Muscle of back (tissue), 3 donors: ENCODE measurements at regions not wholly inside any gene's neighbourhood (a gene's known extent, or its start where the extent isn't known, plus 50 kb on each side); places are given as distances from the start of the nearest gene placed in this dataset.

Source experiments
- DNase-seq, 3 donors: peaks; one replicate each; pipeline versions ENCODE4 v3.0.0 to v3.0.0-alpha.2; 2013

DNA sequence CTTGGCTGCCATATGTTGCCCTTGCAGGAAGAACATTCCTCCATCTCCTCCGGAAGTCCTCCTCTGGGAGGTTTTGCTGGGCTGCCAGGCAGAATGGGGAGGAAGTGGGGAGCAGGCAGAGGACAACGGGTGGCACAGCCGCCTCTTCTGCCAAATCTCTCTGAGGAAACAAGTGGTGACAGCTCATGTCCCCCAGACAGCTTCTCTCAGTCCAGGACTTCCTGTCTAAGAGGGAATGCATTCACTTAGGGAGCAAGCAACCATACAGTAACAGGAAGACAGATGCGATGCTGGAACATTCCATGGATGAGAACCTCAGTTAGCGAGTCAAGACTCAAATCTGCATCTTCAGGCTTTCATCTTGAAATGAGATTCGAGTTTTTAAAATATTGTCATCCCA, 701.0 kb downstream of the SEMA5A start:
- DNase-seq: no peak

DNA sequence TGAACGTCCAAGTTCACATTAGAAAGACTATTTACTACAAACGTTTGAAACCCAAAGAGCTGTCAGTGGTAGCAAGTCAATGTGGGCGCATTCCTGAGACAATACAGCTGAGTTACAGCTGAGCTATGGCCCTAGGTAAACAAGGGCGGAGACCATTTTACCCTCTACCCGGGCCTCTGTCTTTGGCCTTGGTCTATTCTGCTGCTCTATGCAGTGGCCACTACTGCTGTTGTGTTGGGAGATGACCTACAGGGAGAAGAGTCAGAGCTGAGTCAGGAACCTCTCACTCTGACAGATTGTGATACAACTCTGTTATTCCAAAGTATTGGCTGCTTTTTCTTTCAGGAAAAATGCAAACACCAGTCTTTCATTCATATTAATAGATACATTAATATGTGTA, 700.6 kb downstream of the SEMA5A start:
- no peak for DNase-seq

DNA sequence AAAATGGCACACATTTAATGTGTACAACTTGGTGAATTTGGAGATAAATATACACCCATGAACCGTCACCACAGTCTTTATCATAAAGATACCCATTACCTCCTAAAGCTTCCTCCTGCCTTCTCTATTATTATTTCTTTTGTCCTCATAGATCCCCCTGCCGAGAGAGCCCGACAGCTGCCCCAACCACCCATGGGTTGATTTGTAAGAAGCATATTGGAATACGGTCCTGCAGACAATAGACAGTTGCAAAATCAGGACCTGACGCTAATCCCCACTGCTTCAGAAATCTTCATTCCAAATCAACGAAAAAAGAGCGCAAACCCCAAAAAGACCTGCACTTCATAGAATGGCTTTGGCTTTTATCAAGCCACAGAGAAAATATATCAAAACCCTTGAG, 697.5 kb downstream of the SEMA5A start:
- no peak for DNase-seq

DNA sequence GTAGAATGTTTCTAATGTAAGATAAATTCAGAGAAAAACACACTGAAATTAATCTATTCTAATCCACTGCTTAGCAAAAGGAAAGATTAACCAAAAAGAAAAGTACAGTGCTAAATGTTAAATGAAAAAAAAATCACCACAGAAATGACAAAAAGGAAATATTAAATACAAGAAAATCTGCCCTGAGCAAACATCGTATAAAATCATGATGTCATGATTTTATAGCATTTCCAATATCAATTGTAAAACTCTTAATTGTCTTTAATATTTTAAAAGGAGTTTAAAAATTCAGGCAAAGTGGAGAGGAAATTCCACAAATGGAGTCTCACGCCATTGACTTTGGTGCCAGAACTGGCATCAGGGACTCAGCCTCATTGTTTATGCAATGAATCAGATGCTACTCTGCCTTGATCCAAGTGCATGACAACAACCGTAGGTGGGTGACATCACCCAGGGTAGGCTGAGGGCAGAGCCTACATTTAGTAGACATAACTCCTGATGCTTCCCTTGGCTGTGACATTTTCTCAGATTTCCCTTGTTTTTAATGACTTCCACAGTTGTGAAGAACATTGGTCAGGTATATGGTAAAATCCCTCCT, 696.8 kb downstream of the SEMA5A start:
- DNase-seq: no peak

DNA sequence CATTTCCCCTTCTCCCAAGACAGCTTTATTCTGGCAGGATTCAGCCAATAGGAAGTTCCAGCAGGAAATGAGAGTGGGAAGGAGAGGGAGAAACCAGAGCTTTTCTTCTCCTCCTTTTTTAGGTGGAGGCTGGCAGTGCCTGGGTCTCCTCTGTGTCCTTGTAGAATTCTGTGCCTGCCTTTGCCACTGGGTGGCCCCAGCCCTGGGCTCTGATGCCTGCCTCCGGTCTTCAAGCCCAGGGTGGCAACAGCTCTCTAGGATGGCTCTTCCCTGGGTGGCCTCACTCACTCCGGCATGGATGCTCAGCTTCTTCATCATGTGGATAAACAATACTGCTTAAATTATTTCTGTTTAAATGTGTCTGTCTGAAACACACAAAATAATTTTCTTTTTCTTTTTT, 694.8 kb downstream of the SEMA5A start:
- peak in 1 of 3 donors; percentile 11 for DNase-seq

DNA sequence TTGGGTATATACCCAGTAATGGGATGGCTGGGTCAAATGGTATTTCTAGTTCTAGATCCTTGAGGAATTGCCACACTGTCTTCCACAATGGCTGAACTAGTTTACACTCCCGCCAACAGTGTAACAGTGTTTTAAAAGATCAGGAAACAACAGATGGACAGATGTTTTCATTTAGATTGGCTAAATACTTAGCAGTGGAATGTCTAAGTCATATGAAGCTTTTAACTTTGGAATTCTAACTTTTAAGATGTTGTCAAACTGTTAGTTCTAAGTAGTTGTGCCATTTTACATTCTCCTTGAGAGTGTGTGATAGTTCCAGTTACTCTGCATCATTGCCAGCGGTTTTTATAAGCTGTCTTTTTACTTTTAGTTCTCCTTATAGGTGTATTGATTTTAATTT, 688.8 kb downstream of the SEMA5A start:
- no peak for DNase-seq

DNA sequence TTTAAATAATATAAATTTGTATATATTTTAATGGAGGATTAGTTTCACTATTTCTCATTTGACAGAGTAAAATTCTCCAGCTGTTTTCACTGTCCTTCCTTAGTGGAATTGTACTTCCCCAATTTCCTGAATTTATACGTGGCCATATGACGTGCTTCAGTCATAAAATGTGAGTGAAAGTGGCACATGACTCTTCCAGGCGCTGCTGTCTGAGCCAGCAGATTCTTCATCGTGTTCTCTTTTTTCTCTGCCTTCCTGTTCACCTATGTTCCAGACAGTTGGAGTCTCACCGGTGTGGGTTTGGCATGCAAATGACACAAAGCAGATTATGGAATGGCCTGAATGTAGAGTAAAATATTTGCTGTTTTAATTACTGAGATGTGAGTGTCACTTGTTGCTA, 684.1 kb downstream of the SEMA5A start:
- DNase-seq: no peak

DNA sequence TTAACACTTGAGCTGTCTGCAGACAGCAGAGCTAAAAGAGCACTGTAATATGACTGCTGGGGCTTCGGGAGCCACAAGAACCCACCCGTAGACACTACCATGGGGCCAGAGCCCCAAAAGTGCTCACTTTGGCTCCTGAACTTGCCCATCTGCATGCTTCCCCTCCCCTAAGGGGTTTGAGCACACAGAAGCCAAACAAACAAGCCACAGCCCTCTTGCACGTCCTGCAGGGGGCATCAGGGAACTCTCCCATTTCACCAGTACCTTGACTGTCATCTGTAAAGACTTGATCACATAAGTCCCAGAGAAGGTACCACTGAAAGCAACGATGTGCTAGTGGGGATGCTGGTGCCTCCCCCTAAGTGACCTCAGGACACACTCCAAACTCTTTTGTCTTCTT, 681.8 kb downstream of the SEMA5A start:
- no peak for DNase-seq

DNA sequence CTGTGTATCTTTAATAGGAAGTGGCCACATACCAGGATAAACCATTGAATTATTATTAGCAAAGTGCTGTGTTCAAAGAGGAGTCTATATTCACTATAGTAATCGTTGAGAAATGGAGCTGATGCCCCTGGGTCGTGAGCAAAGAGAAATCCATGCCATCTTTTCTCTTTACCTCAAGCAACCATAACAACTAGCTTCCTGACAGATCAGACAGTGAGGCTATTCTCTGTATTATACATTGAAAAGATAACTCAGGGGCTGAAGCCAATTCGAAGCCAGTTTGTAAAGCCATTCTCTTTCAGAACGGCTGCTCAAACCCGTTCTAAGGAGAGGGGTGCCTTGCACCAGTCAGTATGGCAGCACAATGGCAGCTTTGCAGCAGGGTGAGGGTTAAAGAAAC, 680.6 kb downstream of the SEMA5A start:
- no peak for DNase-seq

DNA sequence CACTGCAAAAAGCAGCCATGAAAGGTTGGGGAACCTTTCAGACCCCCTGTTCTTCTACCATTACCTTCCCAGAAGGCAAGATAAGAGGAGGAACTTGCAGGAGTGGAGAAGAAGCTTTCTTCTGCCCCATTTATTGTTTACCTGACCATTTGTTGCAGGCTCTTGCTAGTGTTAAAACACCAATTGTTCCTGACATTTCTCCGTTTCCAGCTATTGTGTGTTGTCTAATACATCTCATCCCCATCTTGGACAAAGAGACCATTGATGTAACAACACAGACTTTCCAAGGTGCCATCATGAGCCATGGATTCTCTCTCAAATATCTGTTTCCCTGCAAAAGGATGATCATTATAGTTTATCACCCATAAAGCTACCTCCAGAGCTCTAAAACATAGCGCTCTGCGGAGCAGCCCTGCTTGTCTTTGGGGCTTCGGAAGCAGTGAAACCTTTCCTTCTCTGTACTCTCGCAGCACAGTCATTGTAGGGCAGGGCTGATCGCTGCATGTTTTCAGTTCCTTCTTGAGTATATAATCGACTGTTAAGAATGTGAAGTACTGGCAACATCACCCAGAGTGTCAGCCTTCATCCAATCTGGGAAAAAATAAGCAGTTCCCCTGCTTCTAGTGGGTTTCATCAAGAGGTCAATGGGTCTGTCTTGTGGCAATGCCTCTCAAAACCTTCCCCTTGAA, 680.0 kb downstream of the SEMA5A start:
- no peak for DNase-seq

DNA sequence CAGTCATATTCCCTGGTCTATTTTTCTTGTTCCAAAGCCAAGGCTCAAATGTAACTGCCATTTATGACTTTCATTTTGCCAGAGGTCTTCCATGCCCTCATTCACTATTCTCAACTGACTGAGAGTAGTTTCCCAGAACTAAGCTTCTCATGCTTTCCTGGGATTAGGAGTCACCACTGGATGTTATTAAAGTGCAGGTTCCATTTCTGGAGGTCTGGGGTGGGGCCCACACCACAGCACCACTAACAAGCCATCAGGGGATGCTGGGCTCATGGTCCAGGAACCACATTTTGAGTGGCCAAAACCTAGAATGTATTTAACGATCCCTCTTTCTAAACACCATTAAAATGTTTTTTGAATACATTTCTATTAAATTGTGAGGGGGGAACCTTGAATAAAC, 677.6 kb downstream of the SEMA5A start:
- DNase-seq: no peak

DNA sequence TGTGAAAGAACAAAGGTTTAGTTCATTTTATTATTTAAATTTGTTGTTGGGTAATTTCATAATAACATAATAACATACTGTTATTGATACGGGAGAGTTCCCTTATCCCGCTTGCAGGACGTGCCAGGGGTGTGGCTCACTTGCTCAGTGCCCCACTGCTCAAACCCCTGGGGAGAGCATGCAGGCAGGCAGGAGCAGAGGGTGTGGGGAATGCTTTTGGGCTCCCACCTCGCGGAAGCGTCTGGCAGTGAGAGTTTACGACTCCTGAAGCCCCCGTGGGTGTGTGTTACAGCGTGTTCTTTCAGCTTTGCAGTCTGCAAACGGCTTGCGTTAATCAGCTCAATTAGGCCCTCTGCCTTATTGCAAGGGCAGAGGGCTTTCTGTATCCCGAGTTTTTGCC, 675.9 kb downstream of the SEMA5A start:
- DNase-seq: no peak

DNA sequence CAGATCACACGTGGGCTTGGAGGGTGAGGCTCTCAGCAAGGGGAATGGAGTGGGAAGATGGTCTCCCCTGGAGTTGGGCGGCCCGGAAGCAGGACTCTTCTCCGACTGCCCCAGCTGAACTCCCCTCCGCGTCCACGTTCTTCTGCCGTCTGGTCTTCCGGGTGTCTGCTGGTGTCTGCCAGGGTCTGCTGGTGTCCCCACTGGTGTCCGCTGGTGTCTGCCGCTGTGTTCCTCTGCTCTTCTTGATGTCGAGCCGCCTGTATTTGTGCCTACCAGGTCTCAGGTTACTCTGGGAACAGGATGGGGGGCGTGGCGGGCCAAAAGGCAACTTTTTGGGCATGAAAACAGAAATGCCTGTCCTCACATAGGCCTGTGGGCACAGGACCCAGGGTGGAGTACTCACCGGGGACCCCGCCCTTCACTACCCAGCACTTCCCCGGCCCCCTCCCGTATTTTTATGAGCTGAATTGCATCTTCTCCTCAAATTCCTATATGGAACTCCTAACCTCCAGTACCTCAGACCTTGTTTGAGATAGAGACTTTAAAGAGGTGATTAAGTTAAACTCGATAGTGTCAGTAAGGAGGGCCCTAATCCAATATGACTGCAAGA, 675.4 kb downstream of the SEMA5A start:
- no peak for DNase-seq

DNA sequence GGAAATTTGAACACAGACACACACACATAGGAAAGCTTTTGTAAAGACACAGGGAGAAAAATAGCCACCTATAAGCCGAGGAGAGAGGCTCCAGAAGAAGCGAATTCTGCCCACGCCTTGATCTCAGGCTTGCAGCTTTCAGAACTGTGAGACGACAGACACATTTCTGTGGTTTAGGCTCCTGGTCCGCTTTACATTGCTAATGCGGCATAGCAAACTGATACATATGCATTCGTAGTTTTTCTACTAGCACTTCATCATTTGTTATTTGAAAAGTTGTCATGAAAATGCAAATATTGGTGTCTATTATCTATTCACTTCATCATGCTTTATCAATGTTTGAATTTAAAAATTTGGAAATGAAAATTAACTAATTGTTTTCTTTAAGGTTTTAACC, 674.9 kb downstream of the SEMA5A start:
- no peak for DNase-seq

DNA sequence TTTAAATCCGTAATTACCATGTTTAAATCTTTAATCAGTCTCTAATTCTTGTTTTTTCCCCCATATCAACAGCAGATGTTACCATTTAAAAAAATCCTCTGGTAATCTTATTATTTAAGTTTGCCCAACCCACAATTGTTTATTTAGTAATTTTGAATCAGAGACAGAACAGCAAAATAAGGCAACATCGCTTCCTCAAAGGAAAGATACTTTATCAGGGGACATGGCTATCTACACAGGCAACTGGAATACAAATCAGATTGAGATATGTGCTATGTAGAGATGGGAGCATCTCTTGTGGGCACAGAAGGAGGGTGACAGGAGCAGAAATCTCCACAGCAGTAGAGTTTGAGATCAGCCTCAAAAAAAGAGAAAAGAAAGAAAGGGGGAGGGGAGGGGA, 674.4 kb downstream of the SEMA5A start:
- DNase-seq: no peak

DNA sequence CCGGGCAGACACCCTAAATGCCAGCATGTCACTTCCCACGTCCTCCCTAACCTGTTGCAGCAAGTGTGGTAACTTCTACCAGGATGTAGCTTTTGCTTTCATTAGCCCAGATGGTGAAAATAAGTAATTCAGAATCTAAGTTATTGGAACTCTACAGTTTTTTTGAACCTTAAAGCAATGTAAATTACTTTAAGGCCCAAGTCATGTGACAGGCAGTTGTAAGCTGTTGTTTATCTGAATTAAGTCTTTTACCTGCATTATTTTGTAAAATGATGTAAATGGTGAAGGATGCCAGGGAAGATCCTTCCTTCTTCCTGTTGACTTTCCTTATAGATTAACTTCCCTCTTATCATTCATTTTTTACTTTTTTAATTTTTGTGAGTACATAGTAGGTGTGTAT, 670.2 kb downstream of the SEMA5A start:
- DNase-seq: no peak

DNA sequence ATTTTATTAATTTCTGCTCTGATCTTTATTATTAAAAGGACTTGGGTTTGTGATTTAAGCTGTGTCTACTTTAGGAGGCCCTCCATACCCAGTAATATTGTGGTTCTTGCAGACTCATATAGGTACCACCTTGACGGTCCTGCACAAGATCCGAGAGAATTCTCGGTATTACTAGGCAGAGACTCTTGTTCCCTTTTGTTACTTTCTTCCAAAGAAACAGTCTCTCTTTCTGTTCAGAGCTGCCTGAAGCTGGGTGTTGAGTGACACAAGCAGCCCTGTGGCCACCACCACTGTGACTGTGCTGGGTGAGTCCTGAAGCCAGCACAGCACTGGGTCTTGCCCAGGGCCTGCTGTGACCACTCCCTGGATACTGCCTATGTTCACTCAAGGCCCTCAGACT, 666.6 kb downstream of the SEMA5A start:
- no peak for DNase-seq

DNA sequence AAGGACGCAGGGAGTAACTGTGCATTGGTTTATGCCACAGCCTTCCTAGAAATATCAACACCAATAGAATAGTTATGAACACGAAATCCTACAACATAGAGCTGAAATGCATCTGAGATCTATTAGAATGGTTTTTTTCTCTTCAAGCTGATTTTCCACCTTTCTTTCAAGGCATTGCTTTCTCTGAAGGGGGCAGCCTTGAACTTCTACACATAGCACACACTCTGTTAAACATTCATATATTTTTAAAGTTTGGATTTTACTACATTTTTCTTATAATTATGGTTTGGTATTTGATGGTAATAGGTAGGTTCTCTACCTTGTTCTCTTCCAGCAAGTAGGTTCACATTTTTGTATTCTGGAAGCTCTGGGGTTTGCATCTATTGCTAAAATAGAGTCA, 661.8 kb downstream of the SEMA5A start:
- no peak for DNase-seq

DNA sequence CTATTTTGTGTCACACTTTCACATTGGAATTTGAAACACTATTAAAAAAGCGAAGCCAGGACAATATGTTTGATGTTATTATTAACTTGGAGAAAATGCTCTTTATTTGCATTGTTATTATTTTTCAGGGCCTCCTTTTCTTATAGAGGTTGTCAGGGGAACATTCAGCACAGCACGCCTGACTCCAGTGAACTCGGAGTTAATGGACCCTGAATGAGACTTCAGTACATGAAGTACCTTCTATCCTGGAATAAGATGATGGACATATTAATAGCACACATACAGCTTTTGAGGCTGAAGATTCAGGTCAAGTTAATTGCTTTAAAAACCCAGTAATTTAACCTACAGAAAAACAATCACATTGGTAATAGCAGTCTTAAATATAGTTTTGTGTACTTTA, 652.9 kb downstream of the SEMA5A start:
- no peak for DNase-seq

DNA sequence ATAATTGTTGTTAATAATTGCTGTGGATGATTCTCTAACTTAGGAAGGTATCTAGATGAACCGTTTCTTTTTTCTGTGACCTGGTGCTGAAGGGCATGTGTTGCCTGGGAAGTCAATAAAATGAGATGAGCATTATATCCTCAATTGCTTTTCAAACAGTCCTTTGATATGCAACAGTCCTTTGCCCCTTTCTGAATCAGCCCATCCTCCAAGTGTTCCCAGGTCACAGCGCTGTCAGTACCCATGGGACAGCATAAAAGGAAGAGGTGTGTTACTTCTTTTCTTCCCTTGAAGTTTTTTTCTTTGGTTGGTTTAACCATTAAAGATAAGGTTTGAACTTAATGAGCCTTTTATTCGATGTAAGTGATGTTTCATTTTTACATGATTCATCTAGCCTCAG, 651.8 kb downstream of the SEMA5A start:
- DNase-seq: no peak

DNA sequence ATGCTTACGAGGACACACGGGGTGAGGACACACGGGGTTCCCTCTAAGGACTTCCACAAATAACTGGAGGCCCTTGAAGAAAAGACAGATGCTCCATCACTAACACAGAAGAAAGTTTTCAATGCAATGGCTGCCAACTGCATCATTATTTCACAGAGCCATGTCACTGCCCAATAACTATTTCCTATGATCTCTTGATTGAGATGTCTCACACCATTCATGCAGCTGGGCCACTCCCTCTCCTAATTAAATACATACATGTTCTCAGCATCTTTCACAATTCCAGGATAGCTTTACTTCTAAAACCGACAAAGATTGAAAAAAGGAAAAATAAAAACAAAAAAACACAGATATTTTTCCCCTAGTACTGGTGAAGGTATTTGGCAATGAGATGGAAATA, 650.8 kb downstream of the SEMA5A start:
- DNase-seq: no peak

DNA sequence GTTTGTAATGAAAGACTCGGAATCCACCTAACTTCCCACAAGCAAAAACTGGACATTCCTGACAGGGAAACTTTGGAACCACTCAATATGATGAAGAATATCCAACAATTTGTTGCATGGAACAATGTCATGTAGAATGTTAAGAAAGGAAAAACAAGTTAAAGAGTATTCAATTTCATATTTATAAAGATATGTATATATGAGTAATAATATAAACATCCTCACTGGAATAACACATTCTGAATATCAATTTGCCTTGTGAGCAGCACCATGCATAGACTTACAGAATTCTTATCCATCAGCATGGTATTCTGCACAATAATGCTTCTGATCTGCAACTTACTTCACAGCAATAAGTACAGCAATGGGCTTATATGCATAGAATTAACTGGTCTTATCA, 650.3 kb downstream of the SEMA5A start:
- no peak for DNase-seq

DNA sequence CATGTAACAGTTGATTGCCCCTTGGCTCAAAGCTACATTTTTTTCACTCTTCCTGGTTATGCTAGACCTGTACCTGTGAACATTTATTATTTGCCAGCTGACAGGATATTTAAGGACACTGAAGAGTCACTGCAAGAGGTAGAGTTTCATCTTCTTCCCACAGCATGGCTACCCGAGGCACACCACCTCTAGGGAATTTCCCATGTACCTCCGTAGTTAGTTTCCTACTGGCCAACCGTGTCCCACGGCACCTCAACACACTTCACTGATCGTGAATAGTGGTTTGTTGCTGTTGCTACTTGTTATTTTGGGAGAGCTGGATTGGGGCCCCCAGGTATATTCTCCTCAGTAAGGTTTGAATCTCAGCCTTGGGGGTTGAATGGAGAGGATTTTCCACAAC, 648.6 kb downstream of the SEMA5A start:
- DNase-seq: no peak

DNA sequence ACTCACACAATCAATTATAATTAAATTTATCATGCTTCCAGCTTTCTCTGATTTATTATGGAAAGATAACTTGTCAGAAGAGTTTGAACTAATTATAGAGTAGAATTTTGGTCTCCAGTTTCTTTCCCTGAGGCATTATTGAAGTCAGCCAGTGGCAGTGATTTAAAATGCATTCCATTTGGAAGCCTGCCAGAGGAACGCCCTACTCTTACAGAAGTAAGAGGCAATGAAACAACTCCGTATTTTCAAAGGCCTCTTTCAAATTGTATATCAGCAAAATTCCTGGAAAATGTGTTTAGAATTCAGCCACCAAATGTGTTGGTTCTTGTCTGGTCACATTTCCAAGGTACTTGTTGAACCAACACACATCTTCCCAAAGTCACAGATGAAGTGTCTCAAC, 640.9 kb downstream of the SEMA5A start:
- peak; percentile 19 to 49 (median 26) for DNase-seq
